ENCODE measurements at regions not wholly inside any gene's neighbourhood (a gene's known extent, or its start where the extent isn't known, plus 50 kb on each side); places are given as distances from the start of the nearest gene placed in this dataset.

DNA sequence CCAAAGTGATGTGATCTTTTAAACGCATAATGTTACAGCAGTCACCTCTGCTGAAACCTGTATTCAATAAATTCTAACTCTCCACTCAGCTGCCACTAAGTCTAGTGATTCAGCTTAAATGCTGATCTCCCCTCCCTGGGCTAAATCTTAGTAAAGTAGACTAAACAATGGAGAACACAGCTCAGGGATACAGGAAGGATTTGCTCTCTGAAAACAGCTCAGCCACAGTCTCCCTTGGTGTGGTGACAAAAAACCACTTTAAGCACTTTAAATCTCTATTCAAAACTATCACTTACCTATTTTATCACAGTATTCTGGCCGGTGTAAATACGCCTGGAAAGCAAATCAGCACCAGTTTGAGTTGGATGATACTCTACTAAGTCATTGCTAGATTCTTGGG is 130.6 kb downstream of the RFX6 start:
- TF ChIP-seq, protein P1, sequence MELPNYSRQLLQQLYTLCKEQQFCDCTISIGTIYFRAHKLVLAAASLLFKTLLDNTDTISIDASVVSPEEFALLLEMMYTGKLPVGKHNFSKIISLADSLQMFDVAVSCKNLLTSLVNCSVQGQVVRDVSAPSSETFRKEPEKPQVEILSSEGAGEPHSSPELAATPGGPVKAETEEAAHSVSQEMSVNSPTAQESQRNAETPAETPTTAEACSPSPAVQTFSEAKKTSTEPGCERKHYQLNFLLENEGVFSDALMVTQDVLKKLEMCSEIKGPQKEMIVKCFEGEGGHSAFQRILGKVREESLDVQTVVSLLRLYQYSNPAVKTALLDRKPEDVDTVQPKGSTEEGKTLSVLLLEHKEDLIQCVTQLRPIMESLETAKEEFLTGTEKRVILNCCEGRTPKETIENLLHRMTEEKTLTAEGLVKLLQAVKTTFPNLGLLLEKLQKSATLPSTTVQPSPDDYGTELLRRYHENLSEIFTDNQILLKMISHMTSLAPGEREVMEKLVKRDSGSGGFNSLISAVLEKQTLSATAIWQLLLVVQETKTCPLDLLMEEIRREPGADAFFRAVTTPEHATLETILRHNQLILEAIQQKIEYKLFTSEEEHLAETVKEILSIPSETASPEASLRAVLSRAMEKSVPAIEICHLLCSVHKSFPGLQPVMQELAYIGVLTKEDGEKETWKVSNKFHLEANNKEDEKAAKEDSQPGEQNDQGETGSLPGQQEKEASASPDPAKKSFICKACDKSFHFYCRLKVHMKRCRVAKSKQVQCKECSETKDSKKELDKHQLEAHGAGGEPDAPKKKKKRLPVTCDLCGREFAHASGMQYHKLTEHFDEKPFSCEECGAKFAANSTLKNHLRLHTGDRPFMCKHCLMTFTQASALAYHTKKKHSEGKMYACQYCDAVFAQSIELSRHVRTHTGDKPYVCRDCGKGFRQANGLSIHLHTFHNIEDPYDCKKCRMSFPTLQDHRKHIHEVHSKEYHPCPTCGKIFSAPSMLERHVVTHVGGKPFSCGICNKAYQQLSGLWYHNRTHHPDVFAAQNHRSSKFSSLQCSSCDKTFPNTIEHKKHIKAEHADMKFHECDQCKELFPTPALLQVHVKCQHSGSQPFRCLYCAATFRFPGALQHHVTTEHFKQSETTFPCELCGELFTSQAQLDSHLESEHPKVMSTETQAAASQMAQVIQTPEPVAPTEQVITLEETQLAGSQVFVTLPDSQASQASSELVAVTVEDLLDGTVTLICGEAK (IDR thresholded peaks at IDR 0.05), result no peak
- TF ChIP-seq, protein P1 (CRISPR knock-in tag; IDR thresholded peaks at IDR 0.05), result no peak
- TF ChIP-seq TRIM24 (IDR thresholded peaks at IDR 0.05) (no peak), POLR2A (conservative IDR thresholded peaks at IDR 0.05) (no peak), ESRRA (IDR thresholded peaks at IDR 0.05; ENCODE audit: borderline replicate concordance, low read depth) (no peak), EZH2 (IDR thresholded peaks at IDR 0.05; ENCODE audit: borderline replicate concordance, low read depth, low read length) (no peak), REST (IDR thresholded peaks at IDR 0.05; ENCODE audit: borderline replicate concordance) (no peak), REST (CRISPR knock-in tag; IDR thresholded peaks at IDR 0.05; ENCODE audit: low read depth) (no peak), FOXJ3 (CRISPR knock-in tag; IDR thresholded peaks at IDR 0.05) (no peak)
- TF ChIP-seq, protein P2, sequence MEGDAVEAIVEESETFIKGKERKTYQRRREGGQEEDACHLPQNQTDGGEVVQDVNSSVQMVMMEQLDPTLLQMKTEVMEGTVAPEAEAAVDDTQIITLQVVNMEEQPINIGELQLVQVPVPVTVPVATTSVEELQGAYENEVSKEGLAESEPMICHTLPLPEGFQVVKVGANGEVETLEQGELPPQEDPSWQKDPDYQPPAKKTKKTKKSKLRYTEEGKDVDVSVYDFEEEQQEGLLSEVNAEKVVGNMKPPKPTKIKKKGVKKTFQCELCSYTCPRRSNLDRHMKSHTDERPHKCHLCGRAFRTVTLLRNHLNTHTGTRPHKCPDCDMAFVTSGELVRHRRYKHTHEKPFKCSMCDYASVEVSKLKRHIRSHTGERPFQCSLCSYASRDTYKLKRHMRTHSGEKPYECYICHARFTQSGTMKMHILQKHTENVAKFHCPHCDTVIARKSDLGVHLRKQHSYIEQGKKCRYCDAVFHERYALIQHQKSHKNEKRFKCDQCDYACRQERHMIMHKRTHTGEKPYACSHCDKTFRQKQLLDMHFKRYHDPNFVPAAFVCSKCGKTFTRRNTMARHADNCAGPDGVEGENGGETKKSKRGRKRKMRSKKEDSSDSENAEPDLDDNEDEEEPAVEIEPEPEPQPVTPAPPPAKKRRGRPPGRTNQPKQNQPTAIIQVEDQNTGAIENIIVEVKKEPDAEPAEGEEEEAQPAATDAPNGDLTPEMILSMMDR (IDR thresholded peaks at IDR 0.05 in 2 of 3, conservative IDR thresholded peaks at IDR 0.05 in 1 of 3; ENCODE audit: insufficient read depth in 2 of 3, low read depth in 1 of 3, low read length in 3 of 3), result no peak
